Muscle of back (tissue), 3 donors: ENCODE measurements at regions not wholly inside any gene's neighbourhood (a gene's known extent, or its start where the extent isn't known, plus 50 kb on each side); places are given as distances from the start of the nearest gene placed in this dataset.
"Not testable (repeated sequence)": the region's sequence is repeated elsewhere in the genome, so short reads cannot be mapped to it uniquely, and the experiment has no call there.

Experiments used
- DNase-seq, 3 donors: peaks; one replicate each; pipeline versions ENCODE4 v3.0.0 to v3.0.0-alpha.2; 2013

DNA sequence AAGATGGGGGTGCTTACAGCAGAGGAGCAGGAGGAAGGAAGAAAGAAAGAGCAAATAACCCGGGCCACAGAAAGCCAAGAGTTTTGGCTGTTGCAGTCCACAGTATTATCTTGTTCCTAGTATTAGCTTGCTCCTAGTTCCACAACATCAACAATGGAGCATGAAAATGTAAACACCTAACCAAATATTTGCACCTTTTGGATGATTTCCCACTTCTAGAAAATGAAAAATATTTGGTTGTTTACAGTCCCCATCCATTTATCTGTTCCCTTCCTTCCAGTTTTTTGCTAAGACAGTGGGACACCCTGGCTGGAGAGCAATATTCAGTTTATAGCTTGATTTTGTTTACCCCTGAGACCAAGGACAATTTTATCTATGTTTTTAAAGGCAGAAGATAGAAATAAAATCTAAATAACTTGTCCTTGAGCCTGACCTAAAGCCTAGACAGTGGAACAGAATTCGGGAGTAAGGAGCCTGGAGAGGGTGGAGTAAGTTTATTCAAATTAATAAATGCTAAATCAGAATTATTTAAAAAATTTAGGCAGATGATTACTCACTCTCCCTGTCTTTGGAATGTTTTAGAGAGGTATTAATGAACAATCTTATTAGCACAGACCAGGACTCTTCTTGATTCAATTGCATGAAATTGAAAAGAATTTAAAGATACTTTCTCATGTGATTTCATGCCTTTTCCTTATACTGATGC is 51.6 kb downstream of the RESF1 start:
- DNase-seq = no peak

DNA sequence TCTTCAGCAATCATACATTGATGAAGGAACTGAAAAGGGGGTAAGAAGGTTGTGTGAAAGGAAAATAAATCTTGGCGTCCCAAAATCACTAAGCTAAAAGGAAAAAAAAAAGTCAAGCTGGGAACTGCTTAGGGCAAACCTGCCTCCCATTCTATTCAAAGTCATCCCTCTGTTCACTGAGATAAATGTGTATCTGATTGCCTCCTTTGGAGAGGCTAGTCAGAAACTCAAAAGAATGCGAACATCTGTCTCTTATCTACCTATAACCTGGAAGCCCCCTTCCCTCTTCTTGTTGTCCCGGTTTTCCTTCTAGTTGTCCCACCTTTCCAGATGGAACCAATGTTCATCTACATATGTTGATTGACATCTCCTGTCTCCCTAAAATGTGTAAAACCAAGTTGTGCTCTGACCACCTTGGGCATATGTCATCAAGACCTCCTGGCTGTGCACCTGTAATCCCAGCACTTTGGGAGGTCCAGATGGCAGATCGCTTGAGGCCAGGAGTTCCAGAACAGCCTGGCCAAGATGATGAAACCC is 53.1 kb downstream of the RESF1 start:
- no peak for DNase-seq

DNA sequence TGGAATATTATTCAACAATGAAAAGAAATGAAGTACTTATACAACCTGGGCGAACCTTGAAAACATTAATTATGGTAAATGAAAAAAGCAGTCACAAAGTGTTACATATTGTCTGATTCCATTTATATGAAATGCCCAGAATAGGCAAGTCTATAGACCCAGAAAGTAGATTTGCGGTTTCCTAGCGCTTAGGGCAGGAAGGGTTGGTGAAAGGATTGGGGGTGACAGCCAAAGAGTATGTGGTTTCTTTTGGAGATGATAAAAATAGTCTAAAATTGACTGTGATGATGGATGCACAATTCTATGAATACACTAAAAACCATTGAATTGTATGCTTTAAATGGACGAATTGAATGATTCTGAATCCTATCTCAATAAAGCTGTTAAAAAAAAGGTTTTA is 55.8 kb downstream of the RESF1 start:
- DNase-seq = no peak

DNA sequence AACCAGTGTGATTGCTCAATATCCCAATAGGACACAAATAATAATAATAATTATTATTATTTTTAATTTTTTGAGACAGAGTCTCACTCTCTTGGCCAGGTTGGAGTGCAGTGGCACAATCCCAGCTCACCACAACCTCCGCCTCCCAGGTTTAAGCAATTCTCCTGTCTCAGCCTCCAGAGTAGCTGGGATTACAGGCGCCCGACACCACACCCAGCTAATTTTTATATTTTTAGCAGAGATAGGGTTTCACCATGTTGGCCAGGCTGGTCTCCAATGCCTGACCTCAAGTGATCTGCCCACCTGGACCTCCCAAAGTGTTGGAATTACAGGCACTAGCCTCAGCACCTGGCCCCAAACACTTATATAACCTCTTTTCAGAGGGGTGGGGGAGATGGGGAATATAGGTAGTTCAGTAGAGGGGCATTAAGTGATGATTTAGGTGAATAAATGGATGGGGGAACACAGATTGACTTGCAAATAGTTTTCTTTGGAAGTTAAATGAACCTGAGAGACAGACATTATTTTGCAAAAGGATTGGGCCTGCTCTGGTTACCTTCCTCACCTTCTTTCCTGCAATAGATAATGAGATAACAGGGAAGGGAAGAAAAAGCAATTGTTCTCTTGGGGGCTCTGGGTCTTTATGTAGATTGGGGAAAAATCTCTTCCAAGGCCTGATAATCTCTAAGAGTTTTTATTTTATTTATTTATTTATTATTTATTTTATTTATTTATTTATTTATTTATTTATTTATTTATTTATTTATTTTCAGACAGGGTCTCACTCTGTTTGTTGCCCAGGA is 57.7 kb downstream of the RESF1 start:
- no peak for DNase-seq

DNA sequence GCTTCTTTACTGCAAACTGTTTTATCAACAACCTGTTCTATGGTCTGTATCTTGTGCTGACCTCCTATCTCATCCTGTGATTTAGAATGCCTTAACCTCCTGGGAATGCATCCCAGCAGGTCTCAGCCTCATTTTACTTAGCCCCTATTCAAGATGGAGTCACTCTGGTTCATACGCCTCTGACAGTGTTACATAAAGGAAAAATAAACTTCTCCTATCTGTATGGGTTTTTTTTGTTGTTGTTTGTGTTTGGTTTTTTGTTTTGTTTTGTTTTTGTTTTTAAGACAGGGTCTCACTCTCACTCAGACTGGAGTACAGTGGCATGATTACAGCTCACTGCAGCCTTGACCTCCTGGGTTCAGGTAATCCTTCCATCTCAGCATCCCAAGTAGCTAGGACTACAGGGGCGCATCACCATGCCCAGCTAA is 62.1 kb downstream of the RESF1 start:
- no peak for DNase-seq

DNA sequence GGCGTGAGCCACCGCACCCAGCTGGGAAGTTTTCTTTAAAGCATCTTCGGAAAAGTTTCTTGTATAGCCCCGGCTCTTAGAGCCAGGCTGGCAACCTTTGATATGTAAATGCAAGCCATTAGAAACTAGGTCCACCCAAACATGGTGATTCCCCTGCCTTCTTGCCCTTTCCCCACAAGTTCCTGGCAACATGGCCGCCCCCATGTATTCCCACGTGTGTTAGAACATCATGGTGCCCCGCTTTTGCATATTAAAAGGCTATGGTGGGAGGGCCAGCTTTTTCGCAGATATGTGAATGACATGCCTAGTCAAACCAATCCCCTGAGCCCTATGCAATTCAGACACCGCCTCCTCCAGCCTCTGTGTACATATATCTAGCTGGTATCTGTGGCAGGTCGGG is 63.2 kb downstream of the RESF1 start:
- not testable (repeated sequence) for DNase-seq

DNA sequence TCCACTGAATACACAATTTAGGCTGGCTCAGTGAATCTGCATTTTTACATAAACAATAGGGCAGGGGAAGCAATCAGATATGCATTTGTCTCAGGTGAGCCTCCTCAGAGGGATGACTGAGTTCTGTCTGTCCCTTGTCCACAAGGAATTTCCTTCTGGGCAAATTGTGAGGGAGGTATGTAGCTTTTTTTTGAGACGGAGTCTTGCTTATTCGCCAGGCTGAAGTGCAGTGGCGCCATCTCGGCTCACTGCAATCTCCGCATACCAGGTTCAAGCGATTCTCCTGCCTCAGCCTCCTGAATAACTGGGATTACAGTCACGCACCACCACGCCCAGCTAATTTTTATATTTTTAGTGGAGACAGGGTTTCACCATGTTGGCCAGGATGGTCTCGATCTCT is 64.6 kb downstream of the RESF1 start:
- DNase-seq = not testable (repeated sequence)

DNA sequence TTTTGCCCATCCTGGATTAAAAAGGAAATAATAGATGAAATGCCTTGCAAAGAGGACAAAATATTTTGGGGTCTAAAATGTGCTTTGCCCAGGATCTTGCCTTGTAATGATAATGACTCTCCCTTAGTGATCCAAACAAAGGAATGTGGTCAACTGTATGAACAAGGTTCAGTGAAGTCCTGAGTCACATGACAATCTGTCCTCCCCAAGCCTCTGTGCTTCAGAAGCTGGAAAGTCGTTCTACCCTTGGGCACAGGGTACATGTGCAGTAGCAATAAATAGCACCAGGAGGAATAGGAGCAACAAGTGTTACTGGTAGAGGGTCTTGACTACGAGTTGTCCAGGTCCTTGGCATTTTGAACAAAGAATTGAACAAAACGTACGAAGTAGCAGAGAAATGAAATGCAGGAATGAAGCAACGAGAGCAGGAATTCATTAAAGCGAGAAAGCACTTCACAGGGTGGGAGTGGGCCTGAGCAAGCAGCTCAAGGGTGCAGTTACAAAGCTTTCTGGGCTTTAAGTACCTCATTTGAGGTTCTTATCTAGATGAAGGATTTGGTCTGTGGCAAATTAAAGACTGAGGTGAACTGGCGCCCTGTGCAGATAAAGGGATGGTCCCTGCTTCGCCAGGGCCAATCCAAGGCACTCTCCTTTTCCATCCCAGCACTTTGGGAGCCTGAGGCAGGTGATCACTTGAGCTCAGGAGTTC is 65.8 kb downstream of the RESF1 start:
- DNase-seq = no peak

DNA sequence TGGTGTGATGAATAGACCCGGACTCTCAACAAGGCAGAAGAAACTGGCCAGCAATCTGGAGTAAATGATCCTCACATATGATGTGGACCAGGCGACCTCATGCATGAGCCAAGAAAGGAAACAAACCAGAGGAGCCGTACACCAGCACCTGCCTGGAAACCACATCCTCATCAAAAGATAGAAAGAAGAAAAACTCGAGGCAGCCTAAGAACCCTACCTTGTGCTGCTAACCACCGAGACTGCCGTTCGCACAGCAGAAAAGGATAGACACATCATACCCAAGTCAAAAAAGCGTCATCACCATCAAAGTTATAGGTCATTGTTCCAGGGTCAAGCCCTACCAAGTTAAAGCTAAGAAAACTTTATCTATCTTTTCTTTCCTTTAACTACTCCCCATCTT is 66.7 kb downstream of the RESF1 start:
- DNase-seq = no peak

DNA sequence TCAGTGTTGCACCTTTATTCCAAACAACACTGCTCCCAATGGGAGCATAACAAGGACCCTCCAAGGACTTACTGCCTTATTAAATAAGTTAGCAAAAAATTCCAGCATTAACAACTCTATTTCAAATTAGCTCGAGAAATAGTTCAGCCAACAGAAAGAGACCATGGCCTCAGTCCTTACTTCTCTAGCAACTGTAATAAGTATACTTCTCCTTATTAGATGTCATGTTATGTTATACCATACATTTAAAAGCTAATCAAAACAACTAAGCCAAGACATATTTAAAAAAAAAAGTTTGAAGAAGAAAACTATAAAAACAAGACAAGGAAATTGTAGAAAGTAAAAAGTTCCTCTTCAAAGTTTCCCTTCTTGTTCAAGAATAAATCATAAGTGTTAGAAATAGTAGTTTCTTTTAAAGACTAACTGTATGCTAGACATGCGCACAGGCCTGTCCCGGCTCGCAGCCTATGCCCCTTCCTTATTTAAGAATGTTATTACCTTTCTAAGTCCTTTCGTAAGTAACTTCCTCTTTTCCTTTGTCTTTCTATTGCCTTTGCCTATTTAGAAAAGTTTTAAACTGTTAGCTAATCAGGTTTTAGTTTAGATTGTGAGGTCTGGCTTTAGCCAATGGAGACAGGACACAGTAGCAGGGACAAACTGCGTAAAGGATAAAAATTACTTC is 68.6 kb downstream of the RESF1 start:
- no peak for DNase-seq

DNA sequence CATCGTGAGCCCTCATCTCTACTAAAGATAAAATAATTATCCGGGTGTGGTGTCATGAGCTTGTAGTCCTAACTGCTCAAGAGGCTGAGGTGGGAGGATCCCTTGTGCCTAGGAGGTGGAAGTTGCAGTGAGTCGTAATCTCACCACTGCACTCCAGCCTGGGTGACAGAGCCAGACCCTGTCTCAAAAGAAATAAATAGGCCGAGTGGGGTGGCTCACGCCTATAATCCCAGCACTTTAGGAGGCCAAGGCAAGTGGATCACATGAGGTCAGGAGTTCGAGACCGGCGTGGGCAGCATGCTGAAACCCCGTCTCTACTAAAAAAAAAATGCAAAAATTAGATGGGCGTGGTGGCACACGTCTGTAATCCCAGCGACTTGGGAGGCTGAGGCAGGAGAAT is 70.9 kb downstream of the RESF1 start:
- DNase-seq = no peak

DNA sequence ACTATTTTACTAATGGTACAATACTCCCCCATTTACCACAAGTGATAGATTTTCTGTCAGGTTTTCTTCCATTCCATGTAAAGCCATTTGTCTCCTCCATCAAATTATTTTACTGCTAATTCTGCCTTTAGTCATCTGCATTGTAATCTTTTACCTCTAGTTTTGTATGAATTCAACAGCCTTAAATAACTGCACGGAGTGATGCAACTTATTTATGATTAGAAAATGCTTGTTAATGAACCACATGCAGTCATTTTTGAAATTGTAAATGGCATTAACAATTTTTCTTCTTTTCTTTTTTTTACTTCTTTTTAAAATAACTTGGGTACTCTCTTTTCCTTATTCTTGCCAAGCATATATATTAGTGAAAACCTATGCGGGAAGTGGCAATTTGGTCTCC is 71.5 kb downstream of the RESF1 start:
- DNase-seq = no peak

DNA sequence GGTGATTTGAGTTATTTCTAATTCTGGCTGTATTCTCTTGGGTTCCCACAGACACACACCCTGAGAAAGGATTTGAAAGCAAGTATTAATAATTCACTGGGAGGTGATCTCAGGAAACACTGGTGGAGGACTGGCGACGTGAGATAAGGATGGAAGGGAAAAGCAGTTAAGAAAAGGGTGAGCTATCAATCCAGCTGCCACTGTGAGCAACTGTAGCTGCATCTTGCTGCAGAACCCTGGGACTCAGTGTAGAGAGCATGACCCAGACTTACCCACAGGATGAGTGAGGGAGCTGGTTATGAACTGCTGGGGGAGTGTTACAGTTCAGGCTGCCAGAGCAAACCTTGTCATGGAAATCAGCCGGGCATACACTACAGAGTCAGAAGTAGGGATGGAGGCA is 71.9 kb downstream of the RESF1 start:
- peak in 1 of 3 donors; percentile 7 for DNase-seq

DNA sequence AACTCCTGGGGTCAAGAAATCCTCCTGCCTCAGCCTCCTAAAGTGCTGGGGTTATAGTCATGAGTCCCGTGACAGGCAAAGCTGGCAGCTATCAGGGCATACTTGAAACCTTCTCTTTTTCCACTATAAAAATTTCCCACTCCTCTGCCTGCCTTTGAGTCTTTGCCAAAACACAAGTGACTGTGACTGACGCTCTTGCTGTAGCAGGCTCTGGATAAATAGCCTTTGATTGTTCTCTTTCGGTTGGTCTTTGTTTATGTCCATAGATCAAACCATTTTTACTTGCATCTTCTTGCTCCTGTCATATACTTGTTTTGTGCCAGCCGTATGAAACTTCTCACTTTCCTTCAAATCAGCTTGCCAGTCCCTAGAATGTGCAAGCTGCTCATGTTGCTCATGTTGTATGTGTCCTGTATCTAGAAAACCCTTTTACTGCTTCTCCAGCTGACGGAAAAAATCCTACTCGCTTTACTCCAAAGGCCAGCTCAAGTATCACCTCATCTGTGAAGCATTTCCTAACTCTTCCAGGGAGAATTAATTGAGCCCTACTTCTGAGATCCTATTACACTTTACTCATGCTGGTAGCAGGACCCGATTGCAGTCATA is 73.1 kb downstream of the RESF1 start:
- DNase-seq = peak; percentile 16 to 46 (median 16)

DNA sequence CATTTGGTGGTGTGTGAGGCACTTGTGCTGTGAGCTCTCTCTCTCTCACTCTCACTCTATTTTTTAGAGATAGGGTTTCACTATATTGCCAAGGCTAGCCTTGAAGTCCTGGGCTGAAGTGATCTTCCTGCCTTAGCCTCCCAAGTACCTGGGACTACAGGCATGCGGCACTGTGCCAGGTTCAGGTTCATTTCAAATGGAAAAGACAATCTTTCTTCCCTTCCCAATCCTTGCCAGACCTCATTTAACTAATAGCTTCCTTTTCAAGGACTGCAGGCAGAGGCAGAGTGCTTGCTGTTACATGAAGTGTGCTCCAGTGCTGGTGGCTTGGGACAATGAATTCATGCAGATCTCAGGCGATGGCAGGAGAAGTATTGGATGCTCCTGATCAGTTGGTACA is 73.2 kb upstream of the BICD1 start:
- peak in 1 of 3 donors; percentile 14 for DNase-seq

DNA sequence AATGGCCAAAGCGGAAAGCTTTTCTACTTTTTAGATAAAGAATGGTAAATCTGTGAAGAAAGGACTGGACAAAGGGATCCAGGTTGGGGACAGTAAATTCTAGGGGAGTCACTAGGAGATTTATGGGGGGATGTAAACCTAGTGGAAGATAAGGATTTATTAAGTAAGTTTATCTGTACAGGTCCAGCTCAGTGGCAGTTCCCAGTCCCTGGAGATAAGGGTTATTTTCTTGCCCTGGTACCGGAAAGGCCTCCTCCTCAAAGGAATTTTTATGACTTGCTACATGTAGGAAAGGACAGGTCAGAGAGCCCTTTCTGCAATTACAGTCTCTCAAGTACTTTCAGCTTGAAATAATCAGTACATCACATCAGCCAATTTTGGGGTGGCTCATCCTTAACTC is 72.6 kb upstream of the BICD1 start:
- DNase-seq = no peak

DNA sequence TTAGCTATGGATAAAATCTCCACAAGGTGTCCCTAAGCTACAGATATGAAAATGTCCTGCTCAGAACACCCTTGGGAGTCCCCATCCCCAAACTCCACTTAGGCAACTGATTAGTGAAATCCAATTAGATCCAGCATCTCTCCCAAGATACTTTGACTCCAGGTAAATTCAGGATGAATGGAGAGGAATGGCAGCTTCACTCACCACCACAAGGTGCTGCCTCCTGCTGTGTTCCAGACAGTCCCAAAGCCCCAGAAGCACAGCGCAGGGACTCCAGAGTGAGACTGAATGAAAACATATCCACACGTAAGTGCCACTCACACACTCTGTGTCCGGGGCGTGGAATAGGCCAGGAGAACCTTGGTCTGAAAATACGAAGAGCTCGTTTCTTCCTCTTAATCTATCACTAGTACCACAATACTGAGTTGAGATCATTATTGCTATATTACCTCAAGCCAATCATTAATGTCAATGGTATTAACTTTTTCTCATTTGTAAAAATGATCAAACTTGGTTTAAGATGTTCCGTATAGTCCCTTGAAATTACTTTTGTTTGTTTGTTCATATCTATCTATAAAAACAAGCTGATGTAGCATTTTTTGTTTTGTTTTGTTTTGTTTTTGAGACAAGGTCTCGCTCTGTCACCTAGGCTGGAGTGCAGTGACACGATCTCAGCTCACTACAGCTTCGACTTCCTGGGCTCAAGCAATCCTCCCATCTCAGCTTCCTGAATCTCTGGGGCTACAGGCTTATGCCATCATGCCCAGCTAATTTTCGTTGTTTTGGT is 70.0 kb upstream of the BICD1 start:
- DNase-seq = no peak

DNA sequence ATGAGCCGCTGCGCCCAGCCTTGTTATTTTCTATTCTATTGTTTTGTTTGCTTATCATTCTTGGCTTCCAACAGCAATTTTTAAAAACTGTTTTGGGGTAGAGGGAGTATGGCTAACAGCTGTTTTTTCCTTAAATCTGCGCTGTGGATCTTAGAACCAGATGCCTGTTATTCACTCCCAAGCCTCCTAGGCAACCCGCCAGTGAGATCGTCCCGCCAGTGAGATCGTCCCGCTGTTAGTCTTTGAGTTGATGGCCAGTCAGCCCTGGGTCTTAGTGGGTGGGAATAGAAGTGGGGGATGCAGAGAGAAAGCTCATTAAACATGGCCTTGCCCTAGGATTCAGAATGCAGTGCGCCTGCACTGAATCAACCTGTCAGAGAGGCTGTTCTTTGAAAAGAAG is 67.3 kb upstream of the BICD1 start:
- peak in 2 of 3 donors; percentile 61 to 79 for DNase-seq

DNA sequence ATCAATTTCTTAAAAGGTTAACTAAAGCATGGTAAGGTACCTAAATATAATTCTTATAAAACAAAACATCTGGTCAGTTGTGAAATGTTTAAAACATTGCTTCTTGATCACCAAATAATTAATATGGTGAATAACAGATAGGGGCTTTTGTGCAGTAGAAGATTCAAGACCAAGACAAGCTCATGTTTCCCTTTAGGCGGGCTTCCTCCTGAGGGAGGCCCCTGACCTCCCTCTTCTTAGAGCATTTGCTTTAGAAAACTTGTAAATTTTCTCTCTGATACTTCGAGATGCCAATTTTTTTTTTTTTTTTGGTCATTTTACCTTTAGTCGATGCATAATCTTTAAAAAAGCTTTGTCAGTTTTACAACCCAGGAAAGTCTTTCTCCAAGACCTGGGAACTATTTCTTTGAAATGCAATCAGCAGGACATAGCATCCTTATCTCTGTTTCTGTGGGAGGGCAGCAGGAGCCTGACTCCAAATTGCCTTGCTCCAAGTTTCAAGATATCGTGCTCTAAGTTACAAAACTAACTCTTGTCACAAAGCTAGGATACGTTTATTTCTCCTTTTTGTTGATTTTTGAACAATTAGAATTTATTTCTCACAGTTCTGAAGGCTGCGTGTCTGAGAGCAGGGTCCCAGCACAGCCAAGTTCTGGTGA is 66.6 kb upstream of the BICD1 start:
- no peak for DNase-seq

DNA sequence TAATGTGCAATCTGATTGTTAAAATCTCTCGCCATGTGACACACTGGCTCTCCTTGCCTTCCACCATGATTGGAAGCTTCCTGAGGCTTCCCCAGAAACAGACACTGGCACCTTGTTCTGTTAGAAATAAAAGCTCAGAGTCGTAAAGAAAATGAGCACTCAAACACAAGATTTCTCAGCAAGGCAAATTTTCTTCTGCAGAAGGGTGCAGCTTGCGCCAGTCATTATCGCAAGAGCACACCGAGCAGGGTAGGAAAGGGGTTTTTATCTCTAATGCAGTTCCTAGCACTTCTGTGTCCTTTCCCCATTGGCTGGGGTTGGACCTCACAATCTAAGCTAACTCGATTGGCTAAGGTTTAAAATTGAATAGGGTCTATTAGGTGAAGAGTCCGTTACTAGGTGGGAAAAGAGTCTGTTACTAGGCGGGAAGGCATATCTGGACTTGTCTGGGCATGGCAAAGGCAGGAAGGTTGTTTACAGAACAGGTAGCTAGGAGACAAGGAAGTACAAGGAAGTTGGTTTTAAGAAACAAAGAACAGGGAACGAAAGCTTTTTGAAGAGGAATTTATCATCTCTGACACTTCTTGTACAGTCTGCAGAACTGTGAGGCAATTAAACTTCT is 62.6 kb upstream of the BICD1 start:
- no peak for DNase-seq
